NCI-H146 treated with DMSO at 0.1 percent for 48 hours (cell line): ENCODE measurements at regions not wholly inside any gene's neighbourhood (a gene's known extent, or its start where the extent isn't known, plus 50 kb on each side); places are given as distances from the start of the nearest gene placed in this dataset.

Experiments
- DNase-seq: peaks from one replicate; lab custom pipeline; 2025; ENCODE audit not compliant: unreplicated experiment; lab: John Stamatoyannopoulos, UW

- no peak for DNase-seq
Observed at GRCh38 chr10:4215963-4216575, 431.1 kb upstream of the KLF6 start.

GRCh38 chr10:4215485-4215884 is 430.5 kb upstream of the KLF6 start:
- DNase-seq, result no peak

GRCh38 chr10:4214908-4215307 is 429.9 kb upstream of the KLF6 start:
- no peak for DNase-seq

GRCh38 chr10:4213441-4213840 is 428.4 kb upstream of the KLF6 start:
- DNase-seq, result no peak

- DNase-seq, result no peak
Observed at GRCh38 chr10:4212111-4212630, 427.2 kb upstream of the KLF6 start.

GRCh38 chr10:4208499-4208898 is 423.5 kb upstream of the KLF6 start:
- DNase-seq, result no peak

- no peak for DNase-seq
Observed at GRCh38 chr10:4205113-4205512, 420.1 kb upstream of the KLF6 start.

GRCh38 chr10:4202938-4203337 is 417.9 kb upstream of the KLF6 start:
- no peak for DNase-seq

GRCh38 chr10:4201866-4202825 is 417.1 kb upstream of the KLF6 start:
- no peak for DNase-seq

- DNase-seq, result no peak
Observed at GRCh38 chr10:4199196-4199595, 414.2 kb upstream of the KLF6 start.

GRCh38 chr10:4198216-4198615 is 413.2 kb upstream of the KLF6 start:
- DNase-seq, result no peak

- DNase-seq, result no peak
Observed at GRCh38 chr10:4197676-4198075, 412.7 kb upstream of the KLF6 start.

- no peak for DNase-seq
Observed at GRCh38 chr10:4196771-4197390, 411.9 kb upstream of the KLF6 start.

- no peak for DNase-seq
Observed at GRCh38 chr10:4196183-4196582, 411.2 kb upstream of the KLF6 start.

GRCh38 chr10:4195213-4195612 is 410.2 kb upstream of the KLF6 start:
- no peak for DNase-seq

GRCh38 chr10:4194231-4194630 is 409.2 kb upstream of the KLF6 start:
- DNase-seq, result no peak

GRCh38 chr10:4191894-4192293 is 406.9 kb upstream of the KLF6 start:
- DNase-seq, result no peak

GRCh38 chr10:4191354-4191753 is 406.3 kb upstream of the KLF6 start:
- no peak for DNase-seq

GRCh38 chr10:4190876-4191275 is 405.9 kb upstream of the KLF6 start:
- DNase-seq, result no peak

- DNase-seq, result no peak
Observed at GRCh38 chr10:4189281-4189680, 404.3 kb upstream of the KLF6 start.

GRCh38 chr10:4188406-4188805 is 403.4 kb upstream of the KLF6 start:
- no peak for DNase-seq
